Sigmoid colon (tissue), 4 donors: ENCODE measurements at regions not wholly inside any gene's neighbourhood (a gene's known extent, or its start where the extent isn't known, plus 50 kb on each side); places are given as distances from the start of the nearest gene placed in this dataset.

ENCODE experiments used
- CTCF ChIP-seq, 4 experiments: fragments of 450-650 bp in 3 of 4; fragments of 200-600 bp in 1 of 4; IDR thresholded peaks; one replicate each; pipeline ENCODE4 v1.5.1; 2016 to 2019; ENCODE audit warnings: antibody characterized with exemption in 4 of 4, mild to moderate bottlenecking in 3 of 4, moderate library complexity in 2 of 4
- POLR2AphosphoS5 ChIP-seq, 4 donors: sonication (generic); formaldehyde crosslinking; IDR thresholded peaks; one replicate each; pipeline ENCODE4 v1.6.1; 2017; ENCODE audit warnings: antibody characterized with exemption in 4 of 4

- TF ChIP-seq CTCF (IDR thresholded peaks at IDR 0.05) (no peak), POLR2AphosphoS5 (IDR thresholded peaks at IDR 0.05) (no peak)
Observed at GRCh38 chr16:6892966-6893365, 439.7 kb upstream of the RBFOX1 start.
